Activated T-cell treated with anti-CD3 and anti-CD28 coated beads, Interleukin-2, amount 50 U/mL, for 4 hours (primary cell): ENCODE measurements at regions not wholly inside any gene's neighbourhood (a gene's known extent, or its start where the extent isn't known, plus 50 kb on each side); places are given as distances from the start of the nearest gene placed in this dataset.
"Not testable (repeated sequence)": the region's sequence is repeated elsewhere in the genome, so short reads cannot be mapped to it uniquely, and the experiment has no call there.

Experiments
- ATAC-seq, 2 donors: fragments of 200-7000 bp; cut with Tn5 transposase; one replicate each; pipeline ENCODE4 v1.10.0; 2021
- DNase-seq: peaks from one replicate; pipeline ENCODE4 v3.0.0-alpha.2; 2020
- H3K27me3 Mint-ChIP-seq: one replicate; pipeline ENCODE4 v1.8.0; 2021; ENCODE audit warnings: low read depth, mixed read lengths
- H3K36me3 Mint-ChIP-seq: one replicate; pipeline ENCODE4 v1.8.0; 2022; ENCODE audit warnings: mixed read lengths; ENCODE audit not compliant: insufficient read depth
- H3K4me1 Mint-ChIP-seq: one replicate; pipeline ENCODE4 v1.8.0; 2021; ENCODE audit warnings: low read depth, mixed read lengths
- H3K4me3 Mint-ChIP-seq: one replicate; pipeline ENCODE4 v1.8.0; 2021; ENCODE audit warnings: mild to moderate bottlenecking, moderate library complexity, mixed read lengths
- H3K9me3 Mint-ChIP-seq: one replicate; pipeline ENCODE4 v1.8.0; 2021; ENCODE audit warnings: mixed read lengths

DNA sequence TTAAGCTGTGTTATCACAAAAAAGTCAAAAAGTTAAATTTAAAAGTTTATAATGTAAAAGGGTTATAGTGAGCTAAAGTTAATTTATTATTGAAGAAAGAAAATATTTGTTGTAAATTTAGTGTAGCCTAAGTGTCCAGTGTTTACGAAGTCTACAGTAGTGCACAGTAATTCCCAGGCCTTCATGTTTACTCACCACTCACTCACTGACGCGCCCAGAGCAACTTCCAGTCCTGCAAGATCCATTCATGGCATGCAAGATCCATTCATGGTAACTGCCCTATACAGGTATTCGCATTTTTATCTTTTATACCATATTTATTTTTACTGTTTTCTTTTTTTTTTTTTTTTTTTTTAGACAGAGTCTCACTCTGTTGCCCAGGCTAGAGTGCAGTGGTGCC, 69.5 kb downstream of the TPRA1 start:
- Mint-ChIP-seq H3K9me3 (peaks cover 4% of the 10 kb centered on the region), H3K4me3 (no peak overlapping the region), H3K4me1 (no peaks in the 10 kb centered on the region), H3K27me3 (peaks cover 11% of the 10 kb centered on the region), H3K36me3 (no peaks in the 10 kb centered on the region)
- DNase-seq (no peak), ATAC-seq (no peak)

DNA sequence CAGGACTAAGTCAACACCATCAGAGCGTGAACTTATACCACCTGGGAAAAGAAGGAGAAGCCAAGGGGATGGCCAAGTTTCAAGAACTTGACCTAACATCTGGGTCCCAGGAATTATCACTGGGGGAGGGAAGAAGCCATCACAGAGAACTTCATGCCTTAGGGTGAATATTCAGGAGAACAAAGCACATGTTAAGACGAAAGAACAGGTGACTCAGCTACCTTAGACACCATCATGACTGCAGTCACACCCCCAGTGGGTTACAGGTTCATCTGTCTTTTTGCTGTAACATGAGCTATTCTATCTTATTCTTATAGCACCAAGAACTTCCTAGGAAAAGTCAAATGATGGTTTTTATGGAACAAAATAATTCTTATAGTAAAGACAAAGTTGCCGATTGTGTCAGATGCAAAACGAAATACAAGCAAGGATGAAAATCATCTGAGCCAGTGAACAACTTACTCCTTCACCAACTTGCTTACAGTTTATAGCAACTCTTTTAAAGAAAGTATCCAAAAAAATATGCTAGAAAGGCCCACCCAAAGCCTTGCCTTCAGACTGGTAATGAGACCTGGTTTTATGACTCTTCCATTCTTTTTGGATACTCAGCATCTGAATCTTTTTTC, 72.0 kb downstream of the TPRA1 start:
- Mint-ChIP-seq H3K9me3 (peaks cover 4% of the 10 kb centered on the region), H3K36me3 (no peaks in the 10 kb centered on the region), H3K27me3 (peaks cover 9% of the 10 kb centered on the region), H3K4me1 (no peaks in the 10 kb centered on the region), H3K4me3 (no peak overlapping the region)
- DNase-seq = no peak
- ATAC-seq = no peak

DNA sequence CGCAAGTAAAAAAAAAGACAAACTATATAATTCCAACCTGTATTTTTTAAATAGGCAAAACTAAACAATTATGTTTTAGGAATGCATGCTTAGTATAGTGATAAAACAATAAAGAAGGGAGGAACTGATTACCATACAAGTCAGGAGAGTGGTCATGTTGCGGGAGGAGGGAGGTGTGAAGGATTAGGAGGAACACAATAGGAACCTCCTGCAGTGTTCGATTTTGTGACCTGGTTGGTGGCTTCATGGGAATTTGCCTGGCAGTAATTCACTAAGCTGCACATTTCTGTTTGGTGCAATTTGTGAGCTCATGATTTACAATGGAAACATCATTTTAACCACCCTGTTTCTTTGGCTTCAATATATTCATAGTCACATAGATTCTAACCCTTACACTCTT, 78.3 kb downstream of the TPRA1 start:
- DNase-seq = no peak
- H3K4me3 Mint-ChIP-seq = no peak overlapping the region
- no peak for ATAC-seq
- H3K36me3 Mint-ChIP-seq = no peaks in the 10 kb centered on the region
- H3K4me1 Mint-ChIP-seq = no peaks in the 10 kb centered on the region
- H3K27me3 Mint-ChIP-seq = peaks cover 16% of the 10 kb centered on the region
- H3K9me3 Mint-ChIP-seq = no peaks in the 10 kb centered on the region

DNA sequence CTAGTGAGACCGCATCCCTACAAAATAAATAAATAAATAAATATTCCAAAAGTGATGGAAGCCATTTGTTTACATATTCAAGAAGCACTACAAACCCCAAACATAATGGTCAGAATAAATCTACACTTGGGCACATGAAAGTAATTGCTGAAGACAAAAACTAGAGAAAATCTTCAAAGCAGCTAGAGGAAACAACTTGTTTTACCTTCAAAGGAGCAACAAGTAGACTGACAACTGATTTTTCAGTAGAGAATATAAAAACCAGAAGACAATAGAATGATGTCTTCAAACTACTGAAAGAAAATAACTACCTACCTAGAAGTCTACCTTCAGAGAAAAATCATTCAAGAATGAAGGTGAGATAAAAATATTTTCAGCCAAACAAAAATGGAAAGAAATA, 89.4 kb downstream of the TPRA1 start:
- Mint-ChIP-seq H3K4me3 (no peak overlapping the region), H3K9me3 (peaks cover 20% of the 10 kb centered on the region), H3K27me3 (peaks cover 17% of the 10 kb centered on the region), H3K4me1 (no peaks in the 10 kb centered on the region), H3K36me3 (no peaks in the 10 kb centered on the region)
- DNase-seq (no peak), ATAC-seq (no peak)

DNA sequence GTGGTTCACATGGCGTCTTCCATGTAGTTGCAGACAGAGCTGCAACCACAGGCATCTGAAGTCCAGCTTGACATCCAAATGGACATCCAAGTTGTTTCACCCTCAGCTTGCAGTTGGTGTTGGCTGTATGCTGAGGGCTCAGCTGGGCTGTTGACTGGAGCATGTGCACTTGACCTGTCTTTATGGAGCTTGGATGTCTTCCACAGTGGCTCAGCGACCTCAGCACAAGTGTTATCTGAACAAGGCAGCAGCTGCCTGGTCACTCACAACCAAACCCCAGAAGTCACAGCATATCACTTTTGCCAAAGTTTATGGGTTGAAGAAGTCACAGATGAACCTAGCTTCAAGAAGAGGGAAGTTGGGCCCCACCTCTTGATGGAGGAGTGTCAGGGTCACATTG, 92.9 kb downstream of the TPRA1 start:
- ATAC-seq (no peak), DNase-seq (no peak)
- H3K36me3 Mint-ChIP-seq = no peaks in the 10 kb centered on the region
- H3K4me1 Mint-ChIP-seq = no peaks in the 10 kb centered on the region
- no peak overlapping the region for H3K4me3 Mint-ChIP-seq
- peaks cover 14% of the 10 kb centered on the region for H3K9me3 Mint-ChIP-seq
- H3K27me3 Mint-ChIP-seq = peaks cover 11% of the 10 kb centered on the region

DNA sequence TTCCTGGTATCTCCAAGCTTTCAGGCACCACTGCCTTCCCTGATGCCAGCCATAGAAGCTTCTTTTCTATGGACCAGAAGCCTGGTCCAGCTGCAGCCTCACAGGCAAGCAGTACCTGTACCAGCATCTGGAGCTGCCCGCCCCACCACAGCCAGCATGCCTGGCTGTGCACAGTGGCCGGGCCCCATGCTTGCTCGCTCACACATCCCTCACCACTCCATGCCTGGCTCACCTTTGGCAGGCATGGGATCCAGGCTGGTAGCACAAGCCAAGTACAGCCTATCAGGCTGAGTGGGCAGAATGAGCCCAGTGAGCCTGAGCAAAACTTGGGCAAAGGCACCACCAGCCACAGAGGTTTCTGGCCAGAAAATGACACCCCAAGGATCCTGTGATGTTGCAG, 93.4 kb downstream of the TPRA1 start:
- H3K36me3 Mint-ChIP-seq = no peaks in the 10 kb centered on the region

DNA sequence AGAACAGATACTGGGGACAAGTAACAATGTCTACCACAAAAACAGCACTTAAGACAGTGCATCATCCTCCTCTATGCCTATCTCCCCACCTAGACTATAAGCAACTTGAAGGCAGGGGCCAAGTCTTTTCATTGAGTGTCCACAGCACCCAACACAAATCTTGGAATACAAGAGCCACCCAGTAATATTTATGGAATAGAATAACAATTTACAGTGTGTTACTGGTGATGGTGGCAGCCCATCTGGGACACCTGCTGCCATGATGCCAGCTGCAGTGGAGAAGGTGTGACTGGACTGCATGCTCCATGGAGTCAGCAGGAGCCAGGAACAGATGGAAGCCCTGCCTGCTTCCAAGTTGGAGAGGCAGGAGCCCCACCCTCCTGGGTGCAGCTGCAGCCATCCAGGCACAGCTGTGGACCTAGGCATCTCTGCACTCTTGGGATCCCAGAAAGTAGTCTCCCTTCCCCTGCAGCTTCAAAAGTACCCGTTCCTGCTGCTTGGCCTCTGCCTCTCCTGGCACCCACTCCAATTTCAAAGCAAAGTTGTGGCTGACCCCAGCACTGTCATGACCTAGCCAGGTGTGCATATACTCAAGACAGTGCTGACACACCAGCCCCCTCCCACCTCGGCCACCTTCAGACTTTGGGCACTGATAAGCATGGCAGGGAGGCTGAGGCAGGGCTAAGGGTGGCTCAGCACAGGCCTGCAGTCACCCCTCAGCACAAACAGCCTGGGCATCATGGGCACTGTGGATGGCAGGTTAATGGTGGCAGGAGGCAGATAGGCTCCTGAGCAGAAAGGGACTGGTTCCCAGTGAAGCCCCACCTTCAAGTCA, 94.5 kb downstream of the TPRA1 start:
- H3K4me3 Mint-ChIP-seq = no peak overlapping the region
- peaks cover 6% of the 10 kb centered on the region for H3K9me3 Mint-ChIP-seq
- DNase-seq (no peak), ATAC-seq (no peak)
- H3K36me3 Mint-ChIP-seq = no peaks in the 10 kb centered on the region
- no peaks in the 10 kb centered on the region for H3K4me1 Mint-ChIP-seq
- H3K27me3 Mint-ChIP-seq = peaks cover 9% of the 10 kb centered on the region

More for the DNA sequence above, 93.4 kb downstream of the TPRA1 start:
- H3K4me1 Mint-ChIP-seq = no peaks in the 10 kb centered on the region
- DNase-seq (no peak), ATAC-seq (no peak)
- no peak overlapping the region for H3K4me3 Mint-ChIP-seq
- H3K9me3 Mint-ChIP-seq = peaks cover 11% of the 10 kb centered on the region
- peaks cover 11% of the 10 kb centered on the region for H3K27me3 Mint-ChIP-seq

DNA sequence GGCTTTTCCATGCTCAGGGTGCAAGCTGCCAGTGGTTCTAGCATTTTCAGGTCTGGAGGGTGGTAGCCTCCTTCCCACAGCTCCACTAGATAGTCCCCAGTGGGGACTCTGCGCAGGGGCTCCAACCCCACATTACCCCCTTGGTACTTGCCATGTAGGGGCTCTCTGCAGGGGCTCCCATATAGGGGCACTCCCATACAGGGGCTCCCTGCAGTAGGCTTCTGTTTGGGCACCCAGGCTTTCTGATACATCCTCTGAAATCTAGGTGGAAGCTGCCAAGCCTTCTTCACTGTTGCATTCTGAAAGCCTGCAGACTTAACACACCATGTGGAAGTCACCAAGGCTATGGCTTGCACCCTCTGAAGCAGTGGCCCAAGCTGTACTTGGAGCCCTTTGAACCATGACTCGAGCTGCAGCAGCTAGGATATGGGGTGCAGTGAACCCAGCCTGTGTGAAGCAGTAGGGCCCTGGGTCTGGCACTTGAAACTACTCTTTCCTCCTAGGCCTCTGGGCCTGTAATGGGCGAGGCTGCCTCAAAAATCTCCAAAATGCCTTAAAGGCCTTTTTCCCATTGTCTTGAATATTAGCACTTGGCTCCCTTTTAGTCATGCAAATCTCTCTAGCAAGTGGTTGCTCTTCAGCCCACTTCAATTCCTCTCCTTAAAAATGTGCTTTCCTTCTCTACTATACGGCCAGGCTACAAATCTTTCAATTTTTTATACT, 96.4 kb downstream of the TPRA1 start:
- Mint-ChIP-seq H3K4me3 (no peak overlapping the region), H3K4me1 (no peaks in the 10 kb centered on the region), H3K9me3 (no peaks in the 10 kb centered on the region), H3K27me3 (peaks cover 8% of the 10 kb centered on the region), H3K36me3 (no peaks in the 10 kb centered on the region)
- DNase-seq (no peak), ATAC-seq (no peak)

DNA sequence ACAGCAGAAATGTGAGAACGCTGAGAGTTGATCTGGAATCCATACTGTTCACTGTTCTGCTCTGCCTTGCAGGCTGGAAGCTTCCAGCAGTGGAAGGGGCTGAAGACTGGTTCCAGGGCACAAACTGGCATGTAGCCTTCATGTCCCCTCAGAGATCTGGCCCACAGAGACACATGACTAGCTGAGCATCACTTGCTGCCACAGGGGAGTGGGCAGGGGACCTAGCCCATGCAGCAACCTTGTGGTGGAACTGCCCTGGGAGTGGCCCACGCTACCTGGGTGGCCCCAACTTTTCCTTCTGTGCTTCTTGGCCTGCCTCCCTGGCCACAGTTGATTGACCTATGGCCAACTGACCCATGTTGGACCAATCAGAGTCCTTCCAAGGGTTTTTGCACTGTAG, 98.1 kb downstream of the TPRA1 start:
- Mint-ChIP-seq H3K4me1 (no peaks in the 10 kb centered on the region), H3K4me3 (no peak overlapping the region), H3K36me3 (no peaks in the 10 kb centered on the region), H3K9me3 (no peaks in the 10 kb centered on the region), H3K27me3 (peaks cover 20% of the 10 kb centered on the region)
- DNase-seq (no peak), ATAC-seq (no peak)

DNA sequence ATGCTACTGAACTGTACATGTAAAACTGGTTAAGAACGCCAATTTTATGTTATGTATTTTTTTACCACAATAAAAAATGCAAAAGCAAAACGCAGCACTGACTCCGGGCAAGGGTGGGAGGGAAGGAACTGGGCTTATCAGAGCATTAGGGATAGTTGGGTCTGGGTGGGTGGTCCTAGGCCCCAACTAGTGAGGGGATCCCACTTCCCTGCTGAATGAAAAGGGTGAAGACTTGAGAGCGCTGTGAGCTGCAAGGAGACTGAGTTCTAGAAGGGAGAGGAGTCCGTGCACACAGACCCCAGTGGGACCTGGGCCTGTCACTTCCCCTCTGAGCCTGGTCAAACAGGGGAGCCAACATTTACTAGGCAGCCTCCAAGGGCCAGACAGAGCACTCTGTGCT, 98.6 kb downstream of the TPRA1 start:
- Mint-ChIP-seq H3K4me3 (no peak overlapping the region), H3K4me1 (no peaks in the 10 kb centered on the region), H3K27me3 (peaks cover 21% of the 10 kb centered on the region), H3K36me3 (no peaks in the 10 kb centered on the region), H3K9me3 (no peaks in the 10 kb centered on the region)
- DNase-seq = no peak
- ATAC-seq = no peak

DNA sequence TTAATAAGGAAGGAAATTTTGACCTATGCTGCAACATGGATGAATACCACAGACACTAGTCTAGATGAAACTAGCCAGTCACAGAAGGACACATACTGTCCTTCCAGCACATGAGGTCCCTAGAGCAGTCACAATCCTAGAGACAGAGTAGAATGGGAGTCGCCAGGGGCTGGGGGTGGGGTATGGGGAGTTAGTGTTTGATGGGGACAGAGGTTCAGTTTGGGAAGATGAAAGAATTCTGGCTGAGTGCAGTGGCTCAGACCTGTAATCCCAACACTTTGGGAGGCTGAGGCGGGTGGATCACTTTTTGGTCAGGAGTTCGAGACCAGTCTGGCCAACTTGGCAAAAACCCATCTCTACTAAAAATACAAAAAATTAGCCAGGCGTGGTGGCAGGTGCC, 99.2 kb downstream of the TPRA1 start:
- Mint-ChIP-seq H3K4me3 (no peak overlapping the region), H3K27me3 (peaks cover 22% of the 10 kb centered on the region), H3K4me1 (no peaks in the 10 kb centered on the region), H3K9me3 (no peaks in the 10 kb centered on the region), H3K36me3 (no peaks in the 10 kb centered on the region)
- ATAC-seq = no peak
- no peak for DNase-seq

DNA sequence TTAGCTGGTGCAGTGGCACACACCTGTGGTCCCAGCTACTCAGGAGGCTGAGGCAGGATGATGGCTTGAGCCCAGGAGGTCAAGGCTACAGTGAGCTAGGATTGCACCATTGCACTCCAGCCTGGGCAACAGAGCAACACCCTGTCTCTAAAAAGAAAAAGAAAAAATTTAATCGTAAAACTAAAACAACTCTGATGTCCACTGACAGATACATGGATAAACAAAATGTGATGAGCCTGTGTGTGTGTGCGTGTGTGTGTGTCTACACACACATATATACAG, 99.6 kb downstream of the TPRA1 start:
- H3K9me3 Mint-ChIP-seq, DNase-seq, H3K36me3 Mint-ChIP-seq, H3K4me1 Mint-ChIP-seq, ATAC-seq, H3K4me3 Mint-ChIP-seq: not testable (repeated sequence)
- peaks cover 23% of the 10 kb centered on the region for H3K27me3 Mint-ChIP-seq

DNA sequence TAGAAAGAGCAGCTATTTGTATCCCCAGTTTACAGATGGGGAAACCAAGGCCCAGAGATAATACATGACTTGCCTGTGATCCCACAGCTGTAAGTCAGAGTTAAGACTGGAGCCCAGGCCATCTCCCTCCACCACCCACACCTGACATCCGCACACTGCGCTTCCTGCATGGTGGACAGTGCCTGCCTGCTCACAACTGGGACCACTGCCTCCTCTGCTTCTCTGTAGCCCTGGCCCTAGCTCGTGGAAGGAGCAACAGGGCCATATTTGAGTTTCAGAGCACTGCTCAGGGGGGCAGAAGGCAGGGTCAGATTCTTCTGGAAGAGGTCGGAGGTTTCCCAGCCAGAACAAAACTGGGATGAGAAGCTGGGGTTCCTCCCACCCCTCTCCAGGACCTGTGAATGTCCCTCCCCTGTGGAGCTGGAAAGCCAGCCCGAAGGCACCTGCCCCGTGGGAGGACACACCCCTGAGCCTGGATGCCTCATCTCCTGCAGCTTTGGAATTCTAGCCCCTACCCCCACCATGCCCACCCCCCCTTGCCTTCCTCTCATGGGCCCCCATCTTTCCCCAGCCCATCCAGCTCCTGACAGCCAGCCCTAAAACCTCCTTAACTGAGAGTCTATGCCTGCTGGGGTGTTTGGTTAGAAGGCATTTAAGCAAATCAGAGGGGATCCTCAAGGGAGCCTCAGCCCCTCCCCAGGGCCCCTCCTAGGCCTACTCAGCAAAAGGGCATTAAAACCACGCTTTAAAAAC, 100.1 kb downstream of the TPRA1 start:
- Mint-ChIP-seq H3K36me3 (no peaks in the 10 kb centered on the region), H3K9me3 (no peaks in the 10 kb centered on the region), H3K4me1 (no peaks in the 10 kb centered on the region), H3K27me3 (peaks cover 28% of the 10 kb centered on the region), H3K4me3 (no peak overlapping the region)
- DNase-seq (no peak), ATAC-seq (no peak)

DNA sequence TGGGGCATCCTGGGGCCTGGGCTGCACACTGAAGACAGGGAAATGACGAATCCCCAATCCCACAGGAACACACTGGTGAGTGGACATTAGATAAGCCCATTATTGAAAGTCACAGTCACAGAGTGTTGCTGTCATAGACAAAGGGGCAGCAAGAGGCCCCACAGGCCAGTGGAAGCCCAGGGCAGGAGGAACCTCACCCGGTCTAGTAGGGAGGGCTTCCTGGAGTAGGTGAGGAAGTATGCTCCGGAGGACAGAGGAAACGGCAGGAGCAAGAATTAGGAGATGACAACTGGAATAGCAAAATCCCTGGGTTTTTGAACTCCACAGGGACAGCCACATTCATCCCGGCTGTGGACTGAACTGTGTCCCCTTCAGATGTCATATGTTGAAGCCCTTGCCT, 101.2 kb downstream of the TPRA1 start:
- H3K36me3 Mint-ChIP-seq = no peaks in the 10 kb centered on the region
- H3K9me3 Mint-ChIP-seq = no peaks in the 10 kb centered on the region
- no peak overlapping the region for H3K4me3 Mint-ChIP-seq
- H3K4me1 Mint-ChIP-seq = no peaks in the 10 kb centered on the region
- DNase-seq (no peak), ATAC-seq (no peak)
- H3K27me3 Mint-ChIP-seq = peaks cover 37% of the 10 kb centered on the region
